GM13976 (cell line): ENCODE measurements at regions not wholly inside any gene's neighbourhood (a gene's known extent, or its start where the extent isn't known, plus 50 kb on each side); places are given as distances from the start of the nearest gene placed in this dataset.
"Not testable (repeated sequence)": the region's sequence is repeated elsewhere in the genome, so short reads cannot be mapped to it uniquely, and the experiment has no call there.

Experiments used
- DNase-seq: peaks from one replicate; pipeline ENCODE4 v3.0.0; 2012; ENCODE audit warnings: low spot score
- in situ Hi-C: fragments of 300-500 bp; cut with MboI; formaldehyde crosslinking; loops from one replicate; pipeline ENCODE4 v1.12.0; 2022; ENCODE audit warnings: low sequenced_read_pairs, mixed read lengths, inconsistent platforms; ENCODE audit not compliant: unreplicated experiment
- TF ChIP-seq, protein P1 (sequence below): IDR thresholded peaks from 2 replicates; pipeline ENCODE4 v1.5.1; 2012; ENCODE audit warnings: borderline replicate concordance, mild to moderate bottlenecking; ENCODE audit not compliant: insufficient read depth; ENCODE audit errors: extremely low read depth, missing control alignments, control extremely low read depth

DNA sequence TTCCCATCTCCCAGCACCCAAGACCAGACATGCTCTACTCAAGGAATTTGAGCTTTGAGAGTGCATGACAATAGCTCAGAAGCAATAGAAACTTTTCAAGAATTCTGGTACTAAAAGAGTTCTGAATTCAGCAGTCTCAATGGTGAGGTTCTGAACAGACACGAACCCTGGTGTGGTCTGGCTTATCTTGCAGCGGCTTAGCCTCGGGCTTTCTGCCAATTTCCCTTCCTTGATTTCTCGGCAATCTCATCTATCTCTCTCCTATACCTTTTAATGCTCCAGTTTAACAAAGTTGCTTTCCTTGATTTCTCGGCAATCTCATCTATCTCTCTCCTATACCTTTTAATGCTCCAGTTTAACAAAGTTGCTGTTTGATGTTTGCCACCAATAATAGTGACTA, 174.6 kb downstream of the SPRY2 start:
- TF ChIP-seq, protein P1, sequence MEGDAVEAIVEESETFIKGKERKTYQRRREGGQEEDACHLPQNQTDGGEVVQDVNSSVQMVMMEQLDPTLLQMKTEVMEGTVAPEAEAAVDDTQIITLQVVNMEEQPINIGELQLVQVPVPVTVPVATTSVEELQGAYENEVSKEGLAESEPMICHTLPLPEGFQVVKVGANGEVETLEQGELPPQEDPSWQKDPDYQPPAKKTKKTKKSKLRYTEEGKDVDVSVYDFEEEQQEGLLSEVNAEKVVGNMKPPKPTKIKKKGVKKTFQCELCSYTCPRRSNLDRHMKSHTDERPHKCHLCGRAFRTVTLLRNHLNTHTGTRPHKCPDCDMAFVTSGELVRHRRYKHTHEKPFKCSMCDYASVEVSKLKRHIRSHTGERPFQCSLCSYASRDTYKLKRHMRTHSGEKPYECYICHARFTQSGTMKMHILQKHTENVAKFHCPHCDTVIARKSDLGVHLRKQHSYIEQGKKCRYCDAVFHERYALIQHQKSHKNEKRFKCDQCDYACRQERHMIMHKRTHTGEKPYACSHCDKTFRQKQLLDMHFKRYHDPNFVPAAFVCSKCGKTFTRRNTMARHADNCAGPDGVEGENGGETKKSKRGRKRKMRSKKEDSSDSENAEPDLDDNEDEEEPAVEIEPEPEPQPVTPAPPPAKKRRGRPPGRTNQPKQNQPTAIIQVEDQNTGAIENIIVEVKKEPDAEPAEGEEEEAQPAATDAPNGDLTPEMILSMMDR = no peak
- in situ Hi-C loops = no loop called here
- no peak for DNase-seq

GRCh38 chr13:80164462-80164861, 176.5 kb downstream of the SPRY2 start:
- no peak for DNase-seq
- in situ Hi-C loops = no loop called here
- TF ChIP-seq, protein P1 = no peak

DNA sequence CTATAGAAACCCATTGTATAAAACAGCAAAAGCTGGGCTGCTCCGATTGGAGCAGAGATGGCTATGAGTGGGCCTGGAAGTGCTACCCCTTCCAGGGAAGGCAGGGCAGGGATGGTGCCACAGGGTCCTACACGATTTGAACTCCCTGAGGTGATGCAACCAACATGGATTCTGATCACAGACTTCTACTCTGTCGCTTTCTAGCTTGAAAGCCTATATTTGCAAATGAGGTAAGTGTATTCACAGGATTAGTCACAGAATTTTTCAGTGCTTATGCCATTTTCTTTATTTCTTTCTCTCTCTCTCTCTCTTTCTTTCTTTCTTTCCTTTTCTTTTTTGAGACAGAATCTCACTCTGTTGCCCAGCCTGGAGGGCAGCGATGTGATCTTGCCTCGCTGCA, 179.0 kb downstream of the SPRY2 start:
- TF ChIP-seq, protein P1 = no peak
- no peak for DNase-seq
- in situ Hi-C loops = no loop called here

DNA sequence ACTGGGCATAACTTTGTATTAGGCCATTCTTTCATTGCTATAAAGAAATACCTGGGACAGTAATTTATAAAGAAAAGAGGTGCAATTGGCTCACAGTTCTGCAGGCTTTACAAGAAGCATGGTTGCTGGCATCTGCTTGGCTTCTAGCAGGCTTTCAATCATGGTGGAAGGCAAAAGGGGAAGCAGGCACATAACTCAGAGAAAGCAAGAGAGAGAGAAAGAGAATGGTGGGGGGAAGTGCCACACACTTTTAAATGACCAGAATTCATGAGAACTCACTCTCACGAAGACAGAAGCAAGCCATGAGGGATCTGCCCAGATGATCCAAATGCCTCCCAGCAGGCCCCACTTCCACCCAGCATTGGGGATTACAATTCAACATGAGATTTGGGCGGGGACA, 179.7 kb downstream of the SPRY2 start:
- TF ChIP-seq, protein P1 = no peak
- no peak for DNase-seq
- in situ Hi-C loops = no loop called here

- TF ChIP-seq, protein P1 = no peak
- in situ Hi-C loops = no loop called here
- no peak for DNase-seq
These were observed 180.8 kb downstream of the SPRY2 start for GRCh38 chr13:80160110-80160509.

DNA sequence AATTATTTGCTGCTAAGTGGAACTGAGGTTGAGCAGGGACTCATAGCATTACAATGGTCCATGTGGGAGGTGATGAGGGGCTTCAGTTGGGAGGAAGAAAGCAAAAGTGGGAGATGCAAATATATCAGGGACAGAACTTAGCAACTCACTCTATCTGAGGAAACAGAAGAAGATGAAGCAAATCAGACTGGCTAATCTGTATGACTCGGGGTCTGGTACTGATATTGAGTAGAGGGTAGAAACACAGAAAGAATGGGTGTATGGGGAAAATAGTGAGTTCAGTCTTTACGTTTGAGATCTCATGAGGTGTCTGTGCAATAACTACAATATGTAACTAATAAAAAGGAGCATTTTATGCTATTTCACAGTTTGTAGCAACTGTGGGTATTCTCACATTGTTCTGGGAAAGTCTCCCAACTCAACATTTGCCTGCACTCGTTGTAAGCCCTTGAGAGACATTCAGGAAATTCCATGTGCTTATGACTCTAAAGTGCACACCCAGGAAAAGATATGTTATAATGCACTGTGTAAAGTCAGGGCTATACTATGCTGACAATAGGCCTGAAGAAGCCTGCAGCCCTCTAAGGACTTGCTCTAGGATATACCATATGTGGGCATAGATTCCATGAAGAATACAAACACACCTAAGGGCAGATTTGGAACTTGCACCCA, 183.5 kb downstream of the SPRY2 start:
- in situ Hi-C loops = no loop called here
- no peak for DNase-seq
- TF ChIP-seq, protein P1 = no peak

GRCh38 chr13:80152142-80152541, 188.8 kb downstream of the SPRY2 start:
- in situ Hi-C loops, DNase-seq: not testable (repeated sequence)
